ENCODE measurements at regions not wholly inside any gene's neighbourhood (a gene's known extent, or its start where the extent isn't known, plus 50 kb on each side); places are given as distances from the start of the nearest gene placed in this dataset.

DNA sequence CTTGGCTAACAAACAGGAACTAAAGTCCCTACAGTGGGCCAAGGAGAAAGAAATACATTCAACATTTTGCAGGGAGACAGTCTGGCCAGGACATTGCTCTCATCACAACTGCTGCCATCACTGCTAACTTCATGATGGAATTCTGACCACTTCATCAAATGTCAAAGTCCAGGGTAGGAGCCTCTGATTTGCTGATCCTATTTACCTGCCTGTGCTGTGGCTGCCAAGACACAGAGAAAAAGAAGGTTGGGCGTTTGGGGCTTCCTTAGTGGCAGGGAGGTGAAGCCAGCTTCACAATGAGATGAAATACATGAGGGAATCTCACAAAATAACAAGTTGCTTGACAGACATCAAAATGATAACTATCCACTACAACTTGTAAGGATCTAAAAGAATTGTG is 343.9 kb upstream of the CADM1 start:
- H3K4me3 Mint-ChIP-seq, result no peak overlapping the region
- H3K9me3 Mint-ChIP-seq, result peaks cover 12% of the 10 kb centered on the region
- peaks cover 13% of the 10 kb centered on the region for H3K4me1 Mint-ChIP-seq
- TF ChIP-seq, protein P1, sequence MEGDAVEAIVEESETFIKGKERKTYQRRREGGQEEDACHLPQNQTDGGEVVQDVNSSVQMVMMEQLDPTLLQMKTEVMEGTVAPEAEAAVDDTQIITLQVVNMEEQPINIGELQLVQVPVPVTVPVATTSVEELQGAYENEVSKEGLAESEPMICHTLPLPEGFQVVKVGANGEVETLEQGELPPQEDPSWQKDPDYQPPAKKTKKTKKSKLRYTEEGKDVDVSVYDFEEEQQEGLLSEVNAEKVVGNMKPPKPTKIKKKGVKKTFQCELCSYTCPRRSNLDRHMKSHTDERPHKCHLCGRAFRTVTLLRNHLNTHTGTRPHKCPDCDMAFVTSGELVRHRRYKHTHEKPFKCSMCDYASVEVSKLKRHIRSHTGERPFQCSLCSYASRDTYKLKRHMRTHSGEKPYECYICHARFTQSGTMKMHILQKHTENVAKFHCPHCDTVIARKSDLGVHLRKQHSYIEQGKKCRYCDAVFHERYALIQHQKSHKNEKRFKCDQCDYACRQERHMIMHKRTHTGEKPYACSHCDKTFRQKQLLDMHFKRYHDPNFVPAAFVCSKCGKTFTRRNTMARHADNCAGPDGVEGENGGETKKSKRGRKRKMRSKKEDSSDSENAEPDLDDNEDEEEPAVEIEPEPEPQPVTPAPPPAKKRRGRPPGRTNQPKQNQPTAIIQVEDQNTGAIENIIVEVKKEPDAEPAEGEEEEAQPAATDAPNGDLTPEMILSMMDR (IDR thresholded peaks at IDR 0.05), result no peak
- H3K27ac Mint-ChIP-seq, result peak overlapping the region; percentile 44
- no peak for DNase-seq
- H3K36me3 Mint-ChIP-seq (ENCODE audit: low read depth), result peaks cover under 1% of the 10 kb centered on the region
- peaks cover 8% of the 10 kb centered on the region for H3K27me3 Mint-ChIP-seq (ENCODE audit: low read depth, poor library complexity)

GRCh38 chr11:115845872-115846271 is 341.7 kb upstream of the CADM1 start:
- Mint-ChIP-seq H3K4me1 (peaks cover 13% of the 10 kb centered on the region), H3K9me3 (peaks cover 7% of the 10 kb centered on the region), H3K27me3 (ENCODE audit: low read depth, poor library complexity) (peaks cover 13% of the 10 kb centered on the region), H3K36me3 (ENCODE audit: low read depth) (no peaks in the 10 kb centered on the region), H3K27ac (no peak overlapping the region), H3K4me3 (no peak overlapping the region)
- TF ChIP-seq, protein P1 (IDR thresholded peaks at IDR 0.05), result no peak
- DNase-seq, result no peak

- no peak for DNase-seq
- TF ChIP-seq, protein P1 (IDR thresholded peaks at IDR 0.05), result no peak
- H3K27ac Mint-ChIP-seq, result no peak overlapping the region
- no peaks in the 10 kb centered on the region for H3K36me3 Mint-ChIP-seq (ENCODE audit: low read depth)
- peaks cover 3% of the 10 kb centered on the region for H3K9me3 Mint-ChIP-seq
- H3K27me3 Mint-ChIP-seq (ENCODE audit: low read depth, poor library complexity), result peaks cover 13% of the 10 kb centered on the region
- peaks cover 9% of the 10 kb centered on the region for H3K4me1 Mint-ChIP-seq
- H3K4me3 Mint-ChIP-seq, result no peak overlapping the region
Observed at GRCh38 chr11:115843685-115844084, 339.5 kb upstream of the CADM1 start.

DNA sequence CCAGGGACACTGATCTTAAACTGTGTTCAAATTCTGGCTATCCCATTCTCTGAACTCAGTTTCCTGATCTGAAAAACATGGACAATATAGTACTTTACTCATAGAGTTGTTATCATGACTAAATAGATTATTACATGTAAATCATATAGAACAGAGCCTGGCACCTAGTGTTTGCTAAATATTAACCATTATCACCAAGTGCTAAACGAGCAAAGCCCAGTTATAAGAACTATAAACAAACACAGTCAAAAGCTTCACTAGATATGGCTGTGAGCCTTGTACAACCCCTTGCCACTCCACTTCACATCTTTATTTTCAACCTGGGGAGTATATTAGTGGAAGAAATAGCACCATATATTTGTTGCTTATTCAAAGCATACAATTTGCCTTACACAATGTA is 338.9 kb upstream of the CADM1 start:
- TF ChIP-seq, protein P1 (IDR thresholded peaks at IDR 0.05), result no peak
- Mint-ChIP-seq H3K4me3 (no peak overlapping the region), H3K36me3 (ENCODE audit: low read depth) (no peaks in the 10 kb centered on the region), H3K27me3 (ENCODE audit: low read depth, poor library complexity) (peaks cover 13% of the 10 kb centered on the region), H3K9me3 (peaks cover 6% of the 10 kb centered on the region), H3K4me1 (peaks cover 4% of the 10 kb centered on the region), H3K27ac (no peak overlapping the region)
- no peak for DNase-seq

DNA sequence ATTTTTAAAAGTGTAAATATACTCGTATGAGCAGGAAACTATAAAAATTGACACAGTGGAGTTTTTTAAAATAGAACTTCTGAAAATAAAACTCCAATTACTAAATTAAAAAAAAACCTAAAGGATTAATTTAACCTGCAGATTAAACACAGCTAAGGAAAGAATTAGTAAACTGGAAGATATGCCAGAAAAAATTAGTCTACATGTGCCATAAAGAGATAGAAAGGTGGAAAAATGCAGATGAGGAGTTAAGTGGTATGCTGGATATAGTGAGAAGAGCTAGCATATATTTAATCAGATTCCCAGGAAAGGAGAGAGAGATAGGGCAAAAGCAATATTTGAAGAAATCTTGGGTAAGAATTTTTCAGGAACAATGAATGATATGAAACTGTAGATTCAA is 315.8 kb upstream of the CADM1 start:
- Mint-ChIP-seq H3K4me3 (no peak overlapping the region), H3K27ac (no peak overlapping the region), H3K4me1 (no peaks in the 10 kb centered on the region), H3K36me3 (ENCODE audit: low read depth) (peaks cover 34% of the 10 kb centered on the region), H3K27me3 (ENCODE audit: low read depth, poor library complexity) (peaks cover 12% of the 10 kb centered on the region), H3K9me3 (peaks cover 56% of the 10 kb centered on the region)
- TF ChIP-seq, protein P1 (IDR thresholded peaks at IDR 0.05), result no peak
- no peak for DNase-seq

- peaks cover 54% of the 10 kb centered on the region for H3K9me3 Mint-ChIP-seq
- TF ChIP-seq, protein P1 (IDR thresholded peaks at IDR 0.05), result no peak
- peaks cover 34% of the 10 kb centered on the region for H3K36me3 Mint-ChIP-seq (ENCODE audit: low read depth)
- H3K4me1 Mint-ChIP-seq, result no peaks in the 10 kb centered on the region
- H3K27ac Mint-ChIP-seq, result no peak overlapping the region
- peaks cover 12% of the 10 kb centered on the region for H3K27me3 Mint-ChIP-seq (ENCODE audit: low read depth, poor library complexity)
- no peak overlapping the region for H3K4me3 Mint-ChIP-seq
- DNase-seq, result no peak
Observed at GRCh38 chr11:115819014-115819413, 314.8 kb upstream of the CADM1 start.

Data from nephron progenitor cell (in vitro differentiated cells).